LNCaP clone FGC (cell line): ENCODE measurements at regions not wholly inside any gene's neighbourhood (a gene's known extent, or its start where the extent isn't known, plus 50 kb on each side); places are given as distances from the start of the nearest gene placed in this dataset.

ENCODE experiments used
- DNase-seq: peaks from one replicate; pipeline ENCODE4 v3.0.0-alpha.2; 2011; ENCODE audit warnings: low read depth
- H3K4me3 ChIP-seq: 2 replicates; pipeline ENCODE4 v1.5.1; 2011; ENCODE audit warnings: mild to moderate bottlenecking, low read depth, low read length, control low read depth
- TF ChIP-seq, protein P1 (sequence below): IDR thresholded peaks from 2 replicates; pipeline ENCODE4 v1.5.1; 2012; ENCODE audit warnings: mild to moderate bottlenecking; ENCODE audit not compliant: control insufficient read depth, insufficient read depth; ENCODE audit errors: extremely low read depth

GRCh38 chr4:132276989-132277388, 872.1 kb upstream of the PCDH10 start:
- H3K4me3 ChIP-seq: no peak overlapping the region
- TF ChIP-seq, protein P1, sequence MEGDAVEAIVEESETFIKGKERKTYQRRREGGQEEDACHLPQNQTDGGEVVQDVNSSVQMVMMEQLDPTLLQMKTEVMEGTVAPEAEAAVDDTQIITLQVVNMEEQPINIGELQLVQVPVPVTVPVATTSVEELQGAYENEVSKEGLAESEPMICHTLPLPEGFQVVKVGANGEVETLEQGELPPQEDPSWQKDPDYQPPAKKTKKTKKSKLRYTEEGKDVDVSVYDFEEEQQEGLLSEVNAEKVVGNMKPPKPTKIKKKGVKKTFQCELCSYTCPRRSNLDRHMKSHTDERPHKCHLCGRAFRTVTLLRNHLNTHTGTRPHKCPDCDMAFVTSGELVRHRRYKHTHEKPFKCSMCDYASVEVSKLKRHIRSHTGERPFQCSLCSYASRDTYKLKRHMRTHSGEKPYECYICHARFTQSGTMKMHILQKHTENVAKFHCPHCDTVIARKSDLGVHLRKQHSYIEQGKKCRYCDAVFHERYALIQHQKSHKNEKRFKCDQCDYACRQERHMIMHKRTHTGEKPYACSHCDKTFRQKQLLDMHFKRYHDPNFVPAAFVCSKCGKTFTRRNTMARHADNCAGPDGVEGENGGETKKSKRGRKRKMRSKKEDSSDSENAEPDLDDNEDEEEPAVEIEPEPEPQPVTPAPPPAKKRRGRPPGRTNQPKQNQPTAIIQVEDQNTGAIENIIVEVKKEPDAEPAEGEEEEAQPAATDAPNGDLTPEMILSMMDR: no peak
- DNase-seq: no peak

DNA sequence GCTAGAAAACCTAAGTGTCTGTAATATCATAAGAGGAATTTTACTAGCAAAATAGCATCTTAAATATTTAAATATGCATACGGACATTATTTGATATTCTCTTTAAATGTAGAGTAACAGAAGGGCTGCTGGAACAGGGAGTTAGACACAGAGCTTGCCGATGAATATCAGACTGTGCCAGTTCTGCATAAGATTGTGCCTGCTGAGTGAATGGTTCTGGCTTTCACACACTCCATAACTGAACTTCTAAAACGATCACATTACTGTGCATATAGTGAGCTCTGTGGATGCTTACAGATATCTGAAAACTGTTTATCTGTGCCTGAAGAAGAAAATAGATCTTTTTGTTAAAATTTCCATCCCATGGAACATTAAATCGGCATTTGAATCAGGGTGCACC, 867.4 kb upstream of the PCDH10 start:
- TF ChIP-seq, protein P1: no peak
- no peak overlapping the region for H3K4me3 ChIP-seq
- no peak for DNase-seq

DNA sequence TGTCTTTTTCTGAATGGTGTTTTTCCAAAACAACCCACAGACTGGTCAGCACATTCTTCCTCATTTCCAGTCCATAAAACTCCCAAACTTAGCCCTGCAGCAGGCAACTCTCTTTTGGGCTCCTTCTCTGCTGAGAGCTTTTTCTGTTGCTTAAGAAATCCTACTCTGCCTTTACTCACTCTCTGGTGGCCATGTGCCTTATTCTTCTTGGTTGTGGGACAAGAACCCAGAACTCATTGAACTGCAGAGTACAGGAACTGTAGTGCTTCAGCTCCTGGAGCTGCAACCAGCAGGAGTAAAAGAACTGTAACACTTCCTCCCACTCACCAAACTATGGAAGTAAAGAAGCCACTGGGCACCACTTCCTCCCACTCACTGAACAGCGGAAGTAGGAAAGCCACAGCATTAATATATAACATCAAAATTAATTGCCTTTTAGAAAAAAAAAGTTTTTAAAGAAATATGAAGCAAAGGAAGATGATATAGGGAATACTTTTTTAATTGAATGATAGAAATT, 864.1 kb upstream of the PCDH10 start:
- DNase-seq: no peak
- H3K4me3 ChIP-seq: no peak overlapping the region
- TF ChIP-seq, protein P1: no peak

GRCh38 chr4:132297346-132297745, 851.7 kb upstream of the PCDH10 start:
- TF ChIP-seq, protein P1: no peak

DNA sequence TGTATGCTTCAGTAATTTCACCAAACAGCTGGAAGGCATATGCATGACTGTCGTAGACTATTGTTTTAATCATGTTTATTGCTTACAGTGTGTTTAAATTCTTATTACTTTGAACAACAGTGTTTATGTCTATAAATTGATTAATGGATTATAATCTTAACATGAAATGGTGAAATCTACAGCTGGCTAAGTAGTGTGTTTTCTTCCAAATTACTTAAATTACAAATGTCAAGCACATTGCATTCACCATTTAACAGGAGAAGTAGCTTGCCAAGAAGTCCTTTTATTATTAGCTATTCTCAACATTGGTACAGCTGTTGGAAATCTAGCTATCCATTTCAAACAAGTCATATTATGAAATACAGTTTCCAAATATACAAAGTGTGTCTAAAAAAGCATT, 849.3 kb upstream of the PCDH10 start:
- TF ChIP-seq, protein P1: no peak
- H3K4me3 ChIP-seq: no peak overlapping the region
- DNase-seq: no peak

More at GRCh38 chr4:132297346-132297745, 851.7 kb upstream of the PCDH10 start:
- no peak overlapping the region for H3K4me3 ChIP-seq
- no peak for DNase-seq

DNA sequence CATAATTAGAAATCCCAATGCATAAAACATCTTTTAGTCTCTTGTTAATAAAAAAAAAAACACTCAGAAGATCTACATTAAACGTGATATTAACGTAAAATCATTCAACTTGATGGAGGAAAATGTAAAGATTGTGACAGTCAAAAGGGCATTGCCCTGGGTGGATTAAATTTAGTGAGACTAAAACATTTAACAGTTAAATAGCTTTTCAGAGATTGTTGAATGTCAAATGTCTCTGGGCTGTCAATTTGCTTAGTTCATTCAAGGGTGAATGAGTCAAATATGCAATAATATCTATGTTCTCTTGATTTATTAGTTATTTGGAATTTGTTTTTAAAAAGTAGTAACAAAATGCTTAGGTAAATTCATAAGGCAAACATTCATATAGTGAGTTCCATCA, 836.6 kb upstream of the PCDH10 start:
- H3K4me3 ChIP-seq: no peak overlapping the region
- DNase-seq: no peak
- TF ChIP-seq, protein P1: no peak

DNA sequence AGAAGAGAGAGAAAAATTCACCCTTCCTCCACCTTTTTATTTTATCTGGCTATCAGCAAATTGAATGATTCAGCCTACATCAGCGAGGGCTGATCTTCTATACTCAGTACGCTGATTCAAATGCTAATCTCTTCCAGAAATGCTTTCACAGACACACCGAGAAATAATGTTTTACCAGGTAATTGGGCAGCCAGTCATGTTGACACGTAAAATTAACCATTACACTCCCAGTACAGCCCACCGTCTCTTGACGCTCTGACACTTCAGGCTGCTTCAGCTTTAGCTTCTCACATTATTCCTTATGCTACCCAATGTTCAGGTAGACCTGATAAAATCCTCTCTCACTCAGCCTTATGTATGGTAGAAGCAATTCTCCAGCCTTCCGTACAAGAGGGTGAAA, 835.2 kb upstream of the PCDH10 start:
- H3K4me3 ChIP-seq: no peak overlapping the region
- no peak for DNase-seq
- TF ChIP-seq, protein P1: no peak
